Testis (tissue), 2 donors: ENCODE measurements at regions not wholly inside any gene's neighbourhood (a gene's known extent, or its start where the extent isn't known, plus 50 kb on each side); places are given as distances from the start of the nearest gene placed in this dataset.

Source experiments
- DNase-seq: peaks from one replicate; pipeline ENCODE4 v3.0.0-alpha.2; 2019
- H3K27ac ChIP-seq, 2 donors: fragments of 200-600 bp; sonication (generic); one replicate each; pipeline ENCODE4 v1.5.1; 2019
- H3K27me3 ChIP-seq: fragments of 200-600 bp; sonication (generic); one replicate; pipeline ENCODE4 v1.5.1; 2019
- H3K36me3 ChIP-seq: fragments of 200-600 bp; sonication (generic); one replicate; pipeline ENCODE4 v1.5.1; 2017; ENCODE audit warnings: low read depth; ENCODE audit errors: missing control alignments
- H3K4me1 ChIP-seq: fragments of 200-600 bp; sonication (generic); one replicate; pipeline ENCODE4 v1.5.1; 2019
- H3K4me3 ChIP-seq, 2 donors: fragments of 200-600 bp; sonication (generic); one replicate each; pipeline ENCODE4 v1.5.1; 2017 to 2019
- H3K9me3 ChIP-seq: fragments of 200-600 bp; sonication (generic); one replicate; pipeline ENCODE4 v1.5.1; 2017
- POLR2A ChIP-seq: fragments of 450-650 bp; IDR thresholded peaks from one replicate; pipeline ENCODE4 v1.6.1; 2017; ENCODE audit warnings: antibody characterized with exemption, mild to moderate bottlenecking, moderate library complexity
- WGBS, 2 donors: methylation state at CpG; one replicate each; pipeline ENCODE4 v1.1.5; 2018; 5-methylcytosine and 5-hydroxymethylcytosine counted together
- intact Hi-C: fragments of 100-400 bp; cut with DNase I; formaldehyde crosslinking; loops from one replicate; pipeline ENCODE4 v1.15.1; 2023; ENCODE audit warnings: low total_unique reads
- TF ChIP-seq, protein P1 (sequence below), 3 experiments: fragments of 450-650 bp in 2 of 3; fragments of 200-600 bp in 1 of 3; sonication (generic) in 1 of 3; IDR thresholded peaks; one replicate each; pipeline ENCODE4 v1.5.1; 2016 to 2019; ENCODE audit warnings: antibody characterized with exemption in 3 of 3, mild to moderate bottlenecking in 2 of 3, moderate library complexity in 1 of 3

DNA sequence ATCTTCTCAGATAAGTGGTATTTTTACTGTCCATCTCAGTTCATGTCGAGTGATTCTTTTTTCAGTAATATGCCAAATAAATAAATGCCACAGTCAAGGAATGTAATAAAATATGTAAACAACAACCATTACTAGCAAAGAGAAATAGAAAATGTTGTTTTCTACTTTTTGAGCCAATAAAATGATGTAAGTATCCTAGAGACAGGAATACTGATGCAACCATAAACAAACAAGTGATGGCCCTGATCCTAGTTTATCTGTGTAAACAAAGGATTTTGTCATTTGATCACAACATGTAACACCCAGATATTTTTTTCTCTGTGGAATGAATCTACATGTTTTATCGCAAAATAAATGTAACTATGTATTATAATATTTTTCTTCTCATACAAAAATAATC, 1852.8 kb downstream of the EFNA5 start:
- Histone ChIP-seq H3K27ac (no peak overlapping the region), H3K9me3 (no peaks in the 10 kb centered on the region), H3K4me1 (no peaks in the 10 kb centered on the region), H3K27me3 (no peaks in the 10 kb centered on the region), H3K4me3 (no peak overlapping the region), H3K36me3 (no peaks in the 10 kb centered on the region)
- intact Hi-C loops = no loop called here
- no peak for TF ChIP-seq POLR2A
- TF ChIP-seq, protein P1, sequence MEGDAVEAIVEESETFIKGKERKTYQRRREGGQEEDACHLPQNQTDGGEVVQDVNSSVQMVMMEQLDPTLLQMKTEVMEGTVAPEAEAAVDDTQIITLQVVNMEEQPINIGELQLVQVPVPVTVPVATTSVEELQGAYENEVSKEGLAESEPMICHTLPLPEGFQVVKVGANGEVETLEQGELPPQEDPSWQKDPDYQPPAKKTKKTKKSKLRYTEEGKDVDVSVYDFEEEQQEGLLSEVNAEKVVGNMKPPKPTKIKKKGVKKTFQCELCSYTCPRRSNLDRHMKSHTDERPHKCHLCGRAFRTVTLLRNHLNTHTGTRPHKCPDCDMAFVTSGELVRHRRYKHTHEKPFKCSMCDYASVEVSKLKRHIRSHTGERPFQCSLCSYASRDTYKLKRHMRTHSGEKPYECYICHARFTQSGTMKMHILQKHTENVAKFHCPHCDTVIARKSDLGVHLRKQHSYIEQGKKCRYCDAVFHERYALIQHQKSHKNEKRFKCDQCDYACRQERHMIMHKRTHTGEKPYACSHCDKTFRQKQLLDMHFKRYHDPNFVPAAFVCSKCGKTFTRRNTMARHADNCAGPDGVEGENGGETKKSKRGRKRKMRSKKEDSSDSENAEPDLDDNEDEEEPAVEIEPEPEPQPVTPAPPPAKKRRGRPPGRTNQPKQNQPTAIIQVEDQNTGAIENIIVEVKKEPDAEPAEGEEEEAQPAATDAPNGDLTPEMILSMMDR (IDR thresholded peaks at IDR 0.05) = no peak
- WGBS, 2 donors = 71 to 78% methylated on average over 2 of the region's 2 CpGs
- no peak for DNase-seq

DNA sequence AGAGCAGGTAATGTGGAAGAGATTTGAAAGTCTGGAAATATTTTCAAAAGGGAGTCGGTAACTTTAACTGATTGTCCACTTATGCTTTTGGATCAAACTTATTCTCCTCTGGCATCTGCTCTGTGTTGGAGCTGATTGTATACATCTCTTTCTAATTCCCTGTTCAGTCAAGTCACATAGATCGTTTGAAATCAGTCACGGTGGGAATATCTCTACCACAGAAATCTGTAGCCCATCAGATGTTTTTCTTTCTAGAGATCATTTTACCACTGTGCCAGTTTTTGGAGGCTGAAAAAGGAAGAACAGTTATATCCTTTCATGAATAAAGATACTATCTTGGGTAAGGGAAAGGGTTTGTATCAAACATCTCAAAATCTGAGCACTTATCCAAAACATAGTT, 1853.3 kb downstream of the EFNA5 start:
- H3K27ac ChIP-seq = no peak overlapping the region
- TF ChIP-seq POLR2A = no peak
- TF ChIP-seq, protein P1 (IDR thresholded peaks at IDR 0.05) = no peak
- H3K4me3 ChIP-seq = no peak overlapping the region
- no peaks in the 10 kb centered on the region for H3K36me3 ChIP-seq
- H3K4me1 ChIP-seq = no peaks in the 10 kb centered on the region
- intact Hi-C loops = no loop called here
- no peaks in the 10 kb centered on the region for H3K27me3 ChIP-seq
- no peak for DNase-seq
- no peaks in the 10 kb centered on the region for H3K9me3 ChIP-seq
- 78 to 81% methylated on average over 3 of the region's 3 CpGs for WGBS, 2 donors

DNA sequence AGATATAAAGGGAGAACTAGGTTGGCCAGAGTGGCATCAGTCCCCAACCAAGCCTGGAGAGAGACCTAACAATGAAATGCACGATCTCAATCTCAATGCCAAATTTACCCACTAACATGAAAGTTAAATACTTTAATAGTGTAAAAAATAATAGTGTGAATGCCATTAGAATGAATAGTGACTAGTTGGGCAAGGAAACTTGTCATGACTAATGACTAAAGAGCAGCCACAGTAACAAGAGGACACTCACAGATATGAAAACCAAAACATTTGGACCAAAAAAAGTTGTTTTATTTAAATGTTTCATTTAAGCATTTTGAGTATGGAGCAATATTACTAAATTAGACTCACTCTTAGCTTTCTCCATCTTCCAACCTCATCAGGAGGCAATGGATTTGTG, 1853.8 kb downstream of the EFNA5 start:
- H3K9me3 ChIP-seq = no peaks in the 10 kb centered on the region
- intact Hi-C loops = no loop called here
- 79 to 87% methylated on average over 1 of the region's 1 CpG for WGBS, 2 donors

DNA sequence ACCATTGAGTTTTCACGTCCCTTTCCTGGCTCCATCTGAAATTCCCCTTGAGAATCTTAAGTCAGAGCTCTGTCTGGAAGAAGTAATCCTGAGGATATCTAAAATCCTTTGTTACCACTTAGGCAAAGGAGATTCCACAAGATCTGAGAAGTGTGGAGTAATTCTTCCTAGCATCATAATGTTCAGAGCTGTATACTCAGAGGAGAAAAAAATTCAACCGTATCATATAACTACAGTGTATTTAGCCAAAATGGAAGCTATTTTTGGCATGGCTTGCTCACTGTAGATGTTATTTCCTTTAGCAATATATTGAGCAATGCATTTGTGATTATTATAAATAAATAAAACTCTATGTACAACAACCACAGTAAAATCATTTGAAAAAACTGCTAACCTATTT, 1858.4 kb downstream of the EFNA5 start:
- Histone ChIP-seq H3K36me3 (no peaks in the 10 kb centered on the region), H3K4me3 (no peak overlapping the region), H3K4me1 (no peaks in the 10 kb centered on the region), H3K9me3 (no peaks in the 10 kb centered on the region), H3K27ac (no peak overlapping the region), H3K27me3 (no peaks in the 10 kb centered on the region)
- no peak for TF ChIP-seq POLR2A
- TF ChIP-seq, protein P1 (IDR thresholded peaks at IDR 0.05) = no peak
- DNase-seq = no peak
- intact Hi-C loops = no loop called here
- WGBS, 2 donors = 78% methylated on average over 2 of the region's 2 CpGs

More for the DNA sequence above, 1853.8 kb downstream of the EFNA5 start:
- Histone ChIP-seq H3K27ac (no peak overlapping the region), H3K4me3 (no peak overlapping the region), H3K27me3 (no peaks in the 10 kb centered on the region), H3K4me1 (no peaks in the 10 kb centered on the region), H3K36me3 (no peaks in the 10 kb centered on the region)
- DNase-seq = no peak
- no peak for TF ChIP-seq POLR2A
- TF ChIP-seq, protein P1 (IDR thresholded peaks at IDR 0.05) = no peak

DNA sequence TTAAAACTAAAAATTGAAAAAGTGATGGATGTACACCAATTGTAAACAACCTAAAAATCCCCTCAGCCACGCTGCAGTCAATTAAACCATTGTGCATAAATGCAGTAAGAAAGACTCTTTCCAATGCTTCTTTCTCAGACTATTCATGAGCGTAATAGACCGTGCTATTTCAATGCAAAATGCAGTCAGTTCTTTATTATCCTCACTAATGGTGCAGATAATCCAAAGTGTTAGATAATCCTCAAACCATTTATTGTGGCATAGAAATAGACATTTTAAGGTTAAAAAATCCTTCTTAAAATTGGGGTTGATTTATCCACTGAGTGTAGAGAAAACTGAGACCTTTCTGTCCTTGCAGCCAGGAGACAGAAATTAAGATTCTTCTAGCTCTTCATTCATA, 1862.8 kb downstream of the EFNA5 start:
- DNase-seq = no peak
- intact Hi-C loops = no loop called here
- 92 to 96% methylated on average over 3 of the region's 3 CpGs for WGBS, 2 donors
- no peaks in the 10 kb centered on the region for H3K4me1 ChIP-seq
- H3K4me3 ChIP-seq = no peak overlapping the region
- no peak overlapping the region for H3K27ac ChIP-seq
- no peak for TF ChIP-seq POLR2A
- TF ChIP-seq, protein P1 (IDR thresholded peaks at IDR 0.05) = no peak
- no peaks in the 10 kb centered on the region for H3K27me3 ChIP-seq
- no peaks in the 10 kb centered on the region for H3K36me3 ChIP-seq
- no peaks in the 10 kb centered on the region for H3K9me3 ChIP-seq
